ENCODE measurements at regions not wholly inside any gene's neighbourhood (a gene's known extent, or its start where the extent isn't known, plus 50 kb on each side); places are given as distances from the start of the nearest gene placed in this dataset.

- no peak for TF ChIP-seq CTCF (IDR thresholded peaks at IDR 0.05)
- Histone ChIP-seq H3K4me3 (no peak overlapping the region), H3K27ac (no peak overlapping the region)
- no peak for DNase-seq (ENCODE audit: low spot score)
Observed at GRCh38 chr14:54136894-54137613, 180.4 kb upstream of the BMP4 start.

- H3K4me3 ChIP-seq, result no peak overlapping the region
- H3K27ac ChIP-seq, result no peak overlapping the region
- no peak for DNase-seq (ENCODE audit: low spot score)
- no peak for TF ChIP-seq CTCF (IDR thresholded peaks at IDR 0.05)
Observed at GRCh38 chr14:54137614-54137961, 181.0 kb upstream of the BMP4 start.

GRCh38 chr14:54138024-54138353 lies 181.4 kb upstream of the BMP4 start:
- H3K27ac ChIP-seq, result no peak overlapping the region
- no peak overlapping the region for H3K4me3 ChIP-seq
- TF ChIP-seq CTCF (IDR thresholded peaks at IDR 0.05), result no peak
- DNase-seq (ENCODE audit: low spot score), result no peak

- no peak for TF ChIP-seq CTCF (IDR thresholded peaks at IDR 0.05)
- Histone ChIP-seq H3K4me3 (no peak overlapping the region), H3K27ac (no peak overlapping the region)
- DNase-seq (ENCODE audit: low spot score), result no peak
Observed at GRCh38 chr14:54138354-54139038, 181.9 kb upstream of the BMP4 start.

- DNase-seq (ENCODE audit: low spot score), result no peak
- H3K27ac ChIP-seq, result no peak overlapping the region
- TF ChIP-seq CTCF (IDR thresholded peaks at IDR 0.05), result no peak
- H3K4me3 ChIP-seq, result no peak overlapping the region
Observed at GRCh38 chr14:54140551-54140950, 183.9 kb upstream of the BMP4 start.

GRCh38 chr14:54146601-54147000 lies 190.0 kb upstream of the BMP4 start:
- no peak overlapping the region for H3K27ac ChIP-seq
- DNase-seq (ENCODE audit: low spot score), result no peak
- no peak for TF ChIP-seq CTCF (IDR thresholded peaks at IDR 0.05)
- no peak overlapping the region for H3K4me3 ChIP-seq

- Histone ChIP-seq H3K27ac (no peak overlapping the region), H3K4me3 (no peak overlapping the region)
- TF ChIP-seq CTCF (IDR thresholded peaks at IDR 0.05), result no peak
- no peak for DNase-seq (ENCODE audit: low spot score)
Observed at GRCh38 chr14:54147282-54147681, 190.7 kb upstream of the BMP4 start.
